BLaER1 treated with 17β-estradiol and CSF1 and Interleukin-3, amounts not matched to agents 10 nM and 100 nM (cell line): ENCODE measurements at regions not wholly inside any gene's neighbourhood (a gene's known extent, or its start where the extent isn't known, plus 50 kb on each side); places are given as distances from the start of the nearest gene placed in this dataset.

Source experiments
- H3K27ac ChIP-seq, 11 experiments: shearing (Covaris generic); formaldehyde crosslinking; 2 replicates each; pipeline ENCODE4 v1.8.1; 2022
- H3K27me3 ChIP-seq, 11 experiments: shearing (Covaris generic); formaldehyde crosslinking; 2 replicates each; pipeline ENCODE4 v1.8.1; 2022
- H3K36me3 ChIP-seq, 11 experiments: shearing (Covaris generic); formaldehyde crosslinking; 2 replicates each; pipeline ENCODE4 v1.8.1; 2022
- H3K4me1 ChIP-seq, 10 experiments: shearing (Covaris generic); formaldehyde crosslinking; 2 replicates each; pipeline ENCODE4 v1.8.1; 2022
- H3K4me2 ChIP-seq, 11 experiments: shearing (Covaris generic); formaldehyde crosslinking; 2 replicates each; pipeline ENCODE4 v1.8.1; 2022
- H3K4me3 ChIP-seq, 10 experiments: shearing (Covaris generic); formaldehyde crosslinking; 2 replicates each; pipeline ENCODE4 v1.8.1; 2022
- H3K9ac ChIP-seq, 11 experiments: shearing (Covaris generic); formaldehyde crosslinking; 2 replicates each; pipeline ENCODE4 v1.8.1; 2022
- H3K9me3 ChIP-seq, 11 experiments: shearing (Covaris generic); formaldehyde crosslinking; replicated peaks in 1 of 11; 2 replicates each; pipeline ENCODE4 v1.8.1; 2022
- H4K20me1 ChIP-seq, 11 experiments: shearing (Covaris generic); formaldehyde crosslinking; 2 replicates each; pipeline ENCODE4 v1.8.1; 2022
- Cebpa-rat ChIP-seq, 11 experiments: shearing (Covaris generic); IDR thresholded peaks; 2 replicates each; pipeline ENCODE4 v1.8.1; 2022

DNA sequence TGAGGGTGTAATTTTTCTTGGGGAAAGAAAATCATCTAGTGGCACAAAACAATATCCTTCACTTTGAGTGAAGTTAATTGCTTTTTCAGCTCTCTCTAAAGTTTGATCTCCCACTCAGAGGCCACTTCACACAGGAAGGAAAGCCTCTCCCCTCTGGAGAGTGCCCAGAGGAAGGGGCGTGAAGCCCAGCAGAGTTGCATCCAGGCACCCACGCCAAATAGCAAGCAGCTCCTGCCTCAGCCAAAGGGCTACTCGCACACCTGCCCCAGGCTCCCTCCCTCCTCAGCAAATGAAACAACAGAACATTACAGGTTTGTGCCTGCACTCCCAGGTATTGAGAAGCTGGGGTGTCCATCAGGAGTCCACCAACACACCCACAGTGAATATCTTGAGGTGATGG lies 183.0 kb upstream of the RPL38 start:
- Histone ChIP-seq H3K27me3 (no peaks in the 10 kb centered on the region), H3K9me3 (no peaks in the 10 kb centered on the region), H3K36me3 (no peaks in the 10 kb centered on the region), H3K4me1 (peaks cover 9 to 34% (median 19%) of the 10 kb centered on the region in 10 experiments; a peak in 19 of 20 replicates), H3K4me3 (no peak overlapping the region), H3K9ac (peak overlapping the region in 4 of 11 experiments; percentile 3 to 30 (median 26); a peak in 5 of 22 replicates), H4K20me1 (no peaks in the 10 kb centered on the region), H3K4me2 (peak overlapping the region; percentile 3 to 79 (median 51); a peak in 19 of 22 replicates), H3K27ac (peak overlapping the region in 7 of 11 experiments; percentile 12 to 66 (median 45); a peak in 12 of 22 replicates)
- TF ChIP-seq Cebpa-rat (IDR thresholded peaks at IDR 0.05) = no peak

DNA sequence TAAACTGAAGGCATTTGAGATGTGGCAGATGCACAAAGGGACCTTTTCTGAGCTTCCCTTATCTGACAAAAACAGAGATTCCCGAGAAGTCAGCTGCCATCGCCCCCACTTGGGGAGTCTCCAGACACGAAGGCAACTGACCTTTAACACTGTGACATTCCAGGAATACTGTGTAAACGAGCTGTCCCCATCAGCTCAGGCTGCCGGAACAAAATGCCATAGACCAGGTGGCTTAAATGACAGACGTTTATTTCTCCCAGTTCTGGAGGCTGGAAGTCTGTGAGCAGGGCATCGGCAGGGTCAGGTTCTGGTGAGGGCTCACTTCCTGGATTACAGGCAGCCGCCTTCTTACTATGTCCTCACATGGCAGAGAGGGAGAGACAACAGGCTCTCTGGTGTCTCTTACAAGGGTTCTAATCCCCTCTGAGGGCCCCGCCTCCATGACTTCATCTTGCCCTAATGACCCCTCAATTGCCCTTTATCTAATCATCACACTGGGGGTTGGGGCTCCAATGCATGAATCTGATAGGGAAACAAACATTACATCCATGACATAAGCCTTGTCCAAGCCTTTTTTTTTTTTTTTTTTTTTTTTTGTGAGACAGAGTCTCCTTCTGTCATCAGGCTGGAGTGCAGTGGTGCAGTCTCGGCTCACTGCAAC lies 178.5 kb upstream of the RPL38 start:
- H4K20me1 ChIP-seq = no peaks in the 10 kb centered on the region

DNA sequence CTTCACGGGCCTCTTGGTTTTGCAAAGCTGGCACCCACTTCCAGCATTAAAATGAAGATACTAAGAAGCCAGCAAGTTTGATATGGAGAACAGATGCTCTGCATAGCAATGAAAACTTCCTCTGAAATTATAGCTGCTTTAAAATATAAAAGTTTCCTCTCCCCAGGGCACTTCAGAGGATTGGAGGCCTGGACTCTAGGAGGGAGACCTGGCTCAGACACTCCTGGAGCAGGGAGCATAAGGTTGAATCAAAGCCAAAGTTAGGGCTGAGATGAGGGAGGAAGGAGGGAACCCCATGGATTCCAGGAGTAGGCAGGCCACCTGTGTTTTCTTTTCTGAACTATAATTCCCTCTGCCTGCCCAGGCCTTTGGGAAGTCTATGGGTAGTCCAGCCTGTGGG lies 176.0 kb upstream of the RPL38 start:
- Histone ChIP-seq H3K27me3 (no peaks in the 10 kb centered on the region), H3K4me2 (no peak overlapping the region), H3K36me3 (no peaks in the 10 kb centered on the region)

More for the DNA sequence above, 178.5 kb upstream of the RPL38 start:
- H3K9ac ChIP-seq = no peak overlapping the region
- no peaks in the 10 kb centered on the region for H3K27me3 ChIP-seq
- H3K27ac ChIP-seq = no peak overlapping the region
- H3K4me3 ChIP-seq = no peak overlapping the region
- H3K36me3 ChIP-seq = no peaks in the 10 kb centered on the region
- TF ChIP-seq Cebpa-rat (IDR thresholded peaks at IDR 0.05) = no peak
- H3K9me3 ChIP-seq = no peaks in the 10 kb centered on the region
- peaks cover 7 to 21% (median 14%) of the 10 kb centered on the region in 10 experiments; a peak in 19 of 20 replicates for H3K4me1 ChIP-seq
- no peak overlapping the region for H3K4me2 ChIP-seq

DNA sequence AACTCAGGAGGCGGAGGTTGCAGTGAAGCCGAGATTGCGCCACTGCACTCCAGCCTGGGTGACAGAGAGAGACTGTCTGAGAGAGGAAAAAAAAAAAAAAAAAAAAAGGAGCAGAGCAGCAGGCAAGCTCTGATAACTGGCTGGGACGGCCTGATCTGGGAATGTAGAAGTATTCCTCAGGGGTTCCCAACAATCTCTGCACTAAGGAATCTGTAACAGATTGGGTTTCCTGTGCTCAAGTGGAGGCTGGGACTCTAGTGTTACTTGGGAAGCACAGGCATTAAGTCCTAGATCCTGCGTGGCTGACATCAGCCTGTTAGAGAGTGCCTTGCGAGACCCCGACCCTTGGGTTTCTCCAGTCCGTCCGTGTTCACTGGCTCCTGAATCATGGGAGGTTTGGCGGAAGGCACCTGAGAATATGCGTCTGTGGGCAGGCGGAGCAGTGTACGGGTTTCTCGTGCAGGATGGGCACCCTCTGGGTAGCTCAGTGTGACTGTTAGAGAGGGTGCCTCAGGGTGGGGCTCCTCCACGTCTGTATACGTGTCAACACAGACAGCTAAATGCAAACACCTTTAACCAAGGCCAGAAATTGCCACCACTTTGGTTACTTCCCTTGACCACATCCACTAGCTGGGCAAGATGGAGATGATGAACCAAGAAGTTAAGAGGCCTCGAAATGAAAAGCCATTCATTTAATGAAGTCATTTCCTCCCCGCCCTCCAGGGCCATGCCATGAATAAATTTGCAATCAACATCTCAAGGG lies 174.9 kb upstream of the RPL38 start:
- Histone ChIP-seq H3K27ac (no peak overlapping the region), H3K4me2 (peak overlapping the region in 6 of 11 experiments; percentile 0 to 31 (median 19); a peak in 5 of 22 replicates), H3K36me3 (no peaks in the 10 kb centered on the region), H4K20me1 (no peaks in the 10 kb centered on the region), H3K27me3 (no peaks in the 10 kb centered on the region), H3K9ac (no peak overlapping the region), H3K9me3 (no peaks in the 10 kb centered on the region), H3K4me3 (no peak overlapping the region), H3K4me1 (peaks cover 0 to 9% (median 2%) of the 10 kb centered on the region in 10 experiments; a peak in 6 of 20 replicates)
- TF ChIP-seq Cebpa-rat (IDR thresholded peaks at IDR 0.05) = no peak

More for the DNA sequence above, 176.0 kb upstream of the RPL38 start:
- no peak for TF ChIP-seq Cebpa-rat (IDR thresholded peaks at IDR 0.05)
- no peak overlapping the region for H3K9ac ChIP-seq
- no peaks in the 10 kb centered on the region for H4K20me1 ChIP-seq
- no peaks in the 10 kb centered on the region for H3K9me3 ChIP-seq
- H3K4me1 ChIP-seq = peaks cover 0 to 9% (median 2%) of the 10 kb centered on the region in 10 experiments; a peak in 6 of 20 replicates
- no peak overlapping the region for H3K27ac ChIP-seq
- no peak overlapping the region for H3K4me3 ChIP-seq

DNA sequence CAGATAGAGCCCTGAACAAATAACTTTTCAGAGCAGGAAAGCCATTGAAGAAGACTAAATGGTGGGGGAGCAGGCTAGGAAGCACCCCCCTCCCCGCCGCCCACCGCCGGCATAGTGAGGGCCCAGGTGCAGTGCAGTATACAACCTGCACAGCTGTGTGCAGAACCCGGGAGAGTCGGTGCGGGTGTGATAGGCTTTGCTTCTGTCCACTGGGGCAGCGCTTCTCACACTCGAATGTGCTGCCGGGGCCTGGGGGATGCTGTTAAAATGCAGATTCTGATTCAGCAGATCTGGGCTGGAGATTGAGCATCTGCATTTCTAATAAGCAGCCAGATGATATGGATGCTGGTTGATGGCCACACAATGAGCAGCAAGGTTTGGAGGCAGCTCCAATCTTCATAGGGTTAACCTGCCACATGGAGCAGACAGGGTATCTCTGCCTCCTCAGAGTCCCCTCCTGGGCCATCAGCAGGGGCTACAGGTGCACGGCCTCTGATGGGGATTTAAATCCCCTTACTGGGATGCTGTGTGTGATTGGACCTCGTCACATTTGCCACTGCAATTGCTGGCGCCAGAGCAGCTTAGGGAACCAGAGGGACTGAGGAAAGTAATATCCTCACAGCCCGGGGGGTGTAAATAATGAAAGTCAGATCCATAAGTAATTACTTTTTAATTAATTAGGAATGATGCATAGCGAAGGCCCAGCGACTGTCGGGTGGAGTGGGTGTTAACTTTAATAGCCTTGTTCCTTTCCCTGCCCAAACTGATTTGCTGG lies 172.0 kb upstream of the RPL38 start:
- no peak overlapping the region for H3K9ac ChIP-seq
- H3K27ac ChIP-seq = no peak overlapping the region
- H3K4me2 ChIP-seq = no peak overlapping the region
- peaks cover 0 to 9% (median 2%) of the 10 kb centered on the region in 10 experiments; a peak in 6 of 20 replicates for H3K4me1 ChIP-seq
- no peaks in the 10 kb centered on the region for H3K36me3 ChIP-seq
- no peaks in the 10 kb centered on the region for H4K20me1 ChIP-seq
- no peaks in the 10 kb centered on the region for H3K27me3 ChIP-seq
- no peaks in the 10 kb centered on the region for H3K9me3 ChIP-seq
- TF ChIP-seq Cebpa-rat (IDR thresholded peaks at IDR 0.05) = no peak
- no peak overlapping the region for H3K4me3 ChIP-seq

DNA sequence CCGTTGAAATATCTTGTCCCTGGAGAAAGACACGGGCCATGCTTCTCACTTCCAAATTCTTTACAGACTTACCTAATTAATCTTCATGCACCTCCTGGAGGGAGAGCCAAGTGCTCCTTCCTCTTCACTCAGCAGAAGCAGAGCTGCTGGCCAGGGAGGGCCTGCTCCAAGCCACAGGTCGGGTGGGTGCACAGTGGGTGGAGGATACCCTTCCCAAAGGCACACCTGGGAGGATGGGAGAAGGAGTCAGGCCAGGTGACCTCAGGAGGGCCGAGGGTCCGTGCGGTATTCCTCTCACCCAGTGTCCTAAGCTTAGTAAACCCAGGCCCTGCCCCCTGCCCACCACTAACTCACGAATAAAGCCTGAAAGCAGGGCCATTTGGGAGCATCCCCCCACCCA lies 171.3 kb upstream of the RPL38 start:
- no peaks in the 10 kb centered on the region for H3K36me3 ChIP-seq
- peaks cover 0 to 9% (median 2%) of the 10 kb centered on the region in 10 experiments; a peak in 6 of 20 replicates for H3K4me1 ChIP-seq
- H3K27ac ChIP-seq = no peak overlapping the region
- no peaks in the 10 kb centered on the region for H3K9me3 ChIP-seq
- H4K20me1 ChIP-seq = no peaks in the 10 kb centered on the region
- no peaks in the 10 kb centered on the region for H3K27me3 ChIP-seq
- no peak overlapping the region for H3K4me2 ChIP-seq
- no peak overlapping the region for H3K4me3 ChIP-seq
- H3K9ac ChIP-seq = no peak overlapping the region
- no peak for TF ChIP-seq Cebpa-rat (IDR thresholded peaks at IDR 0.05)

DNA sequence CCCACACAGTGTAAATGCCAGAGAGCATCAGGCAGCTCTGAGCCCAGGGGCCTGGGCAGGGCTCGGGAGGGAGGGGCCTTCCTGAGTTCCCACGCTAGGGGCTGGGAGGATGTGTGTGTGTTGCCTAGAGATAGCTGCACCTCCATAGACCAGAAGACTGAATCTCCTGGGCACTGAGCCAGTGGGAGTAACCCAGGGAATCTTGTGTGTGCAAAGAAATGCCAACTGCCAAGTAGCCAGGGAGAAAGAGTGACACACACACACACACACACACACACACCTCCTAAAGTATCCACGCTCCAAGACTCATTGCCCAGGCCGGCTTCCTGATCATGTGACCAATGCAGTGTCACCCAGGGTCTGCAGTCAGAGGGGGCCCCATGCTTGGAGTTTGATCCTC lies 166.2 kb upstream of the RPL38 start:
- no peak for TF ChIP-seq Cebpa-rat (IDR thresholded peaks at IDR 0.05)
- H3K27me3 ChIP-seq = no peaks in the 10 kb centered on the region
- H3K4me1 ChIP-seq = peaks cover 7 to 22% (median 18%) of the 10 kb centered on the region in 10 experiments; a peak in 17 of 20 replicates
- no peak overlapping the region for H3K4me3 ChIP-seq
- no peaks in the 10 kb centered on the region for H3K36me3 ChIP-seq
- no peak overlapping the region for H3K4me2 ChIP-seq
- H3K27ac ChIP-seq = no peak overlapping the region
- no peaks in the 10 kb centered on the region for H3K9me3 ChIP-seq
- no peak overlapping the region for H3K9ac ChIP-seq
- no peaks in the 10 kb centered on the region for H4K20me1 ChIP-seq

DNA sequence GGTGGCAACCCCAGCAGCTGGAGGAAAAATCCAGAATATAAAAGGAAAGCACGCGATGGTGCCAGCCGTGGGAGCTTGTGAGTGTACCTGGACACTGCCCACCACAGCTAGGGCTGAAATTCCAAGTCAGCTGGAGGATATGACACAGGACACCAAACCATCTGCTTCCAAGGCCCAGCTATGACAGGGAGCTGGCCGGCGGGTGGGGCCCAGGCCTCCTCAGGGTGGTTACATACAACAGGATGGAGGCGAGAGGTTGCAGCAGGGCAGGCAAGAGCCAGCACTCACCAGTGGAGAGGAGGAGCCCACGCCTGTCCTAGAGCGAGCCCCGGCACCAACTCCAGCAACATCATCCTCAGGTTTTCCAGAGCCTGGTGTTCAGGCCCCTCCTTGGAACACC lies 163.2 kb upstream of the RPL38 start:
- TF ChIP-seq Cebpa-rat (IDR thresholded peaks at IDR 0.05) = no peak
- H3K4me3 ChIP-seq = no peak overlapping the region
- no peaks in the 10 kb centered on the region for H3K36me3 ChIP-seq
- H3K4me2 ChIP-seq = peak overlapping the region in 6 of 11 experiments; percentile 22 to 81 (median 56); a peak in 2 of 22 replicates
- H3K4me1 ChIP-seq = peaks cover 20 to 40% (median 34%) of the 10 kb centered on the region in 10 experiments
- no peak overlapping the region for H3K9ac ChIP-seq
- no peak overlapping the region for H3K27ac ChIP-seq
- H3K9me3 ChIP-seq = no peaks in the 10 kb centered on the region
- no peaks in the 10 kb centered on the region for H4K20me1 ChIP-seq
- no peaks in the 10 kb centered on the region for H3K27me3 ChIP-seq

DNA sequence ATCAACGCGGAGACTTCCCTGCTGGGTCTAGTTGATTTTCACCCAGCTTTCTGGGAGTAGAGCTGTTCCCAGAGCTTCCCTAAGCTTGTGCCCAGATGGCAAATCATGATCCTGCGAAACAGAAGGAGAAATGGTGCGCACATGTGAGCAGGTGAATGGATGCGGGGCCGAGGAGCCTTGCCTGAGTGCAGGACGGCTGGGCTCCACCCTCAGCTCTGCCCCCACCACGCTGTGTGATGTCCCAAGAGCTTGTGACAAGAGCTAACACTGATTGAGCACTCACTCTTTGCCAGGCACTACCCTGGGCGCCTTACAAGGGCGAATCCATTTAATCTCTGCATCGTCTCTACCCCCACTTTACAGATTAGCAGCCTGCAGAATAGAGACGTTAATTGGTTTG lies 162.7 kb upstream of the RPL38 start:
- Histone ChIP-seq H3K27me3 (no peaks in the 10 kb centered on the region), H3K27ac (no peak overlapping the region), H3K9me3 (no peaks in the 10 kb centered on the region), H3K4me1 (peaks cover 20 to 40% (median 34%) of the 10 kb centered on the region in 10 experiments), H4K20me1 (no peaks in the 10 kb centered on the region), H3K36me3 (no peaks in the 10 kb centered on the region), H3K9ac (no peak overlapping the region), H3K4me2 (peak overlapping the region in 10 of 11 experiments; percentile 27 to 88 (median 65); a peak in 15 of 22 replicates), H3K4me3 (no peak overlapping the region)
- no peak for TF ChIP-seq Cebpa-rat (IDR thresholded peaks at IDR 0.05)
